HG03095 (cell line): ENCODE measurements at regions not wholly inside any gene's neighbourhood (a gene's known extent, or its start where the extent isn't known, plus 50 kb on each side); places are given as distances from the start of the nearest gene placed in this dataset.

Experiments used
- ATAC-seq: cut with Tn5 transposase; IDR thresholded peaks from one replicate; pipeline ENCODE4 v1.9.1; 2021; ENCODE audit warnings: moderate library complexity; ENCODE audit not compliant: unreplicated experiment

DNA sequence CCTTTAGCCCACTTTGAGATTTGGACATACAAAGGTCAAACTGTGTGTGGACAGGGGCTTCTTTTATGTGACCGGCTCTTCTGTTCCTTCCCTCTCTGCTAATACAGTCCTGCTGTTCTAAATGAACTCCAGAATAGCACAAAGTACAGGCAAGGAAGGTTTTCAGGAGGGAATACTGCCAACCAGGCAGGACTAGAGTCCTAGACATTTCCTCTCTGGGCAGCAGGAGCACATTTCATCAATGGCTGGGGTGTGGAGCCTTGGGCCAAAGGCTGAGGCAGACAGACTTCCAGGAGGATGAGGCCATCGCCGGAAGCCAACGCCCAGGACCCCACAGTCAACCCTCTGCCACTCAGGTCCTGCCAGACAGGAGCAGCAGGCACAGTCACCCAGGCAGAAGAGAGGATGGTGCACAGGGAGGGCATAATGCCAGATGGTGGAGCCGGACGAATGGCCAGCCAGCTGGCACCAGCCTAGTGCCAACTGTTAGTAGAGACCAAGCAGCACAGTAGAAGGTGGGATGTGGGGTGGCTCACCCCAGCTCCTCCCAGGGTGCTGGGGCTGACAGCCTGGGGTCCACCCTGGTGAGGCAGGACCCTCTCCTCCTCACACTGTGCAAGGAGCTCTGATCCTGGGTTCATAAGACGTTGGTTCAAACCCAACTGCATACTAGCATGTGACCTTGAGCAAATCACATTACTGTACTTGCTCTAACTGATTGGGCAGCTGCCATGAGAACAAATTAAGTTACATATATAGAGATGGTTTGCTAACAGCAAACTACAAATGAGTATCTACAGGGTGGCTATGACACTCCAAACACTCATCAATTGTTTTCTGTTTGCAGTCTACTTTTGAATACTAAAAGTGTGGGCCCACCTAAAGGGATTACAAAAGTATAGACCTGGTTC lies 410.7 kb downstream of the SIPA1L2 start:
- ATAC-seq: no peak

DNA sequence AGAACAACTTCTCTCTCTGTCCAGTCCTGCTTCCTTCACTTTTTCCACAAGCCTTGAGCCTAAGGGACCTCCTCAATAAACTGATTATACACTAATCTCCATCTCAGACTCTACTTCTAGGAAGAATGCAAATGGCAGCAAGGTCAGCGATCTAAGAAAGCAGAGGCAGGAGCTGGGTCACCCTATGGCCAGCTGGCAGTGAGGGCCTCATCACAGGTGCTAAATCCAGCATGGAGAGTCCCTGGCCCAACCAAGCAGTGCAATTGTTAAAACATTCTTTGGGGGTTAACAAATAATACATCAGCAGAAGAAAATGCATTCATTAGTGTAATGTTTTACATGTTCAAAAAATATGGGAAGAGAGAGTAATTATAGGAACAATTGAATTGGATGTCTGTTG lies 416.0 kb downstream of the SIPA1L2 start:
- ATAC-seq: no peak

DNA sequence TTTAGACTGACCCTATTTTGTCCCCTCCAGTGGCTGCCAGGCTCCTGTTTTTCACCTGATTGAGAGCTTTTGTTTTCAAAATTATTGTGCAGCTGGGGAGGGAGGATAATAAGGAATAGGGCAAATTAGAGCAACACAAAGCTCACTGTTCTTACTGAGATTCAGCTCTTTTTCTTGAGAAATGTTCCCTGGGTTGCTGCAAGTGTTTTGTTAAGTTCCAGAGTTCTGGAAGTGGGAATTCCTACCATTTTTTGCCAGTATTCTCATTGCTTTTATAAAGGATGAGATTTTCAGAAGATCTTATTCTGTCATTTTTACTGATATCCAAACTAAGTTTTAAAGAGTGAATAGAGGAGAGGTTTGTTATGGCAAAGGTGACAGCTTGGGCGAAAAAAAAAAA lies 417.7 kb downstream of the SIPA1L2 start:
- ATAC-seq: no peak

DNA sequence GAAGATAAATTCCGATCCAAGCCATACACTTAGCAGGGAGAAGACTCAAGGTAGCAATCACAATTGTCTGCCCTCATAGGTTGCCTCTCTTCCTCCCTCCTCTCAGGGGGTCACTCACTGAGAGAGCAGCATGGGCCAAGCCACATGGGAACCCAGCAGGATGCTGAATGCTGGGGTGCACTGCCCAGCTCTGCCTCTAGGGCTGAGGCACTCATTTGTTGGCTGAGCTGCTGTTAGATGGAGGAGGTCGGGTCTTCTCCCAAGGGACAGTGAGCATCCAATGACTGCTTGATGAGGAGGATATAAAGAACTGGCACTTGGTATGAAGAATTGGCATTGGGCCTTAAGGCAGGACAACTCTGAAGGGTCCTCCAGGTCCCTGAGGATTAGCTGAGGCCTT lies 418.8 kb downstream of the SIPA1L2 start:
- ATAC-seq: no peak

DNA sequence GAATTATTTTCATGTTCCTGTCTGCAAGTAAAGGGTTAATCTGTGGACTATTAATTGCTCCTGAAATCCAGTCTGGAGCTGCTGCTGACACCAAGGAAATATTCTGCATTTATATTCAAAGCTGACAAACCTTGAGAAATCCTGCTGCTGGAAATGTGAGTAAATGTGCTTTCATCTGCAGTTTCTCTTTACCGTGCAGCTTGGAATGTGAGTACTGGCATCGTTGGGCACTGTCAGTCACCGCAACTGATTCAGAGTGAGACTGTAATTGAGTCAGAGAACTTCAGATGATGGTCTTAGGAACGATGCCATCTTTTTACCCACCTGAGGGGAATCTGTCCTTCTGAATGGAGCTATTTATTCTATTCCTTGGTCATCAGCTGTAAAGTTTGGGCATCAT lies 420.6 kb downstream of the SIPA1L2 start:
- no peak for ATAC-seq

DNA sequence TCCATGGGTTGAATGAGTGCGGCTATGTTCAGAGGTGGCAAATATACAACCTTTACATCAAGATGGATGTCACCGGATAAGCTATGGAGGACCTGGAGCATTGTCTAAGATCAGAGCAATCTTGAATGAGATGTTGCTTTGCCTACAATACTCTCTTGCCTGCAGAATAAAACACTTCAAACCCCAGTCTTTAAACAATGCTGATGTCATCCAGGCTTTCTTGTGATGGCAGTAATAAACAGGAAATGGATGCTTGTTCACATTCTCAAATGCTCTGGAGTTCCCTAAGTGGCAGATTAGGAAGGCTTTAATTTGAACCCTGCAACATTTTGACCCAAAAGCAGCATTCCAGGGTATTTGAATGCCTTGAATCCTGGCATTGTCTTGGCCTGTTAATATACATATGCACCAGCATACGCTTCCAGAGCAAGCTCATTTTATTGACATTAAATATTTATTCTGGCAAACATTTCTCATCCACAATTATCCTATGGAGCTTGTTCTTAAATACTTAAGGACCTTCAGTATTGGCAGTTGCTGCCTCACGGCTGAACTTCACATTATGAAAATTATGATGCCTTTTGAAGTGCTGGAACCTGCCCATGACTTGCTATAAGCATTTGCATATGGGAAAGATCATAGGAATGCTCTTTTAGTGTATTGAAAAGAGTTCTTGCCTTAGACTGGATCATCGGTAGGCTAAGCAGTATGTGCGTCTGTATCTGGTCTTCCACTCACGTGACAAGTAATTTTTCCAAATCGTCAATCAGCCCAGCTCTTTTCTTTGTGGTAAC lies 422.7 kb downstream of the SIPA1L2 start:
- no peak for ATAC-seq

DNA sequence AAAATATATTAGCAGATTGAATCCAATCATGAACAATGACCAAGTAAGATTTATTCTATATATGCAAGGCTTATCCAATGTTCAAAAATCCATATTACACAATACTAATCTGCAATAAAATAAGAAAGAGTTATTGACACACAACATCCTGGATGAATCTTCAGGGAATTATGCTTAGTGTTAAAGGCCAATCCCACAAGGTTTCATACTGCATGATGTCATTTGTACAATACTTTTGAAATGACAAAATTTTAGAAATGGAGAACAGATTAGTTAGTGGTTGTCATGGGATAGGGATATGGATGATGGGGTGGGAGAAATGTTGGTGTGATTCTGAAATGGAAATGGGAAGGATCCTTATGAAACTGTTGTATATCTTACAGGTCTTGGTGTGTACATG lies 425.7 kb downstream of the SIPA1L2 start:
- no peak for ATAC-seq

DNA sequence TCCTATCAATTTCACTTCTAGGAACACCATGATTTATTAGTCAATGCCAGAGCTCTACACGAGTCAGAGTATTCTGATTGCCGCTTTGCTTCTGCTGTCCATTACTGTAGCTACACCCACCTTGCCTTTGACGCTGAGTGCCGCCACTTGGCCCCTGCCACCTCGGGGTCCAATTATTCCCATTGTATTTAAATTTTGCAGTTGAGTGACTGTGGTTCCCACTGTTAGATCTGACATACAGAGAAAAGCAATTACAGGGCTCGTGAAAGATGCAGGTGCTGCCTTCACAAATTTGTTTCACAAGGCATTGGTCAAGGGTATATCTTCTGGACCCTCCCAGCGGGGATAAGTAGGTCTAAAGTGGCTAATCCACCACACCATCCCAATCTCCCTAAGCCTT lies 428.9 kb downstream of the SIPA1L2 start:
- no peak for ATAC-seq

DNA sequence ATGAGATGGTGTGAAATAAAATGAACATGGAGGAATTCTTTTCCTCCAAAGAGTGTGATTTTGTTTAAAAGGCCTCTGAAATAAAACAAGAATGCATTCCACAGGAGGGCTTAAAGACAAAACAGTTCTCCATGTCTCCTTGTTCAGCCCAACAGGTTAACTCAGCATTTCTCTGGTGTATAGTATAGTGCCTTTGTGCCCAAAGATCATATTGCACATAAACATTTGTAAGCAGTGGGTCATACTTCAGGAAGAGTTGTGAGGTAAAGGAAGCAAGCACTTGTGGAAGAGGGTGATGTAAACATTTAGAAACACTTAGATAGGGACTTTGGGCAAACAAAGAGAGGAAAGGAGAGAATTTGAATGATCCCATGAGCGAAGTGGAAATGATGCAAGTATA lies 433.9 kb downstream of the SIPA1L2 start:
- no peak for ATAC-seq

DNA sequence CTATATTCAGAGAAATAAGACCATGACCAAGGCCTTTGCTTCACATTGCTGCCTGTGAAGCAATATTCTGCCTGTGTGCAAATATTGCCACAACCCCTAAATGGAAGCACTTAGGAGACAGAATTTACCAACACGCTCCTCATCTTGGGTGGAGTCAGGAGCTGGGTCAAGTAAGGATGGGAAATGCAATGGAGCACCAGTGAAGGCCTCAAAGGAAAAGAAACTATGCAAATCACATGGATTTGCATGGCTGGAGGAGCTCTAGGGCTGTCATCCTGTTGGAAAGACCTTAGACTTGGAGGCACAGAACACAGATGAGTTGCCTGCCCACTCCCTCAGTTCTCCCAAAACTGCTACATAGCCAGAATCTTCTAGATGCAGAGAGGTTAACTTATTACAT lies 435.5 kb downstream of the SIPA1L2 start:
- ATAC-seq: no peak

DNA sequence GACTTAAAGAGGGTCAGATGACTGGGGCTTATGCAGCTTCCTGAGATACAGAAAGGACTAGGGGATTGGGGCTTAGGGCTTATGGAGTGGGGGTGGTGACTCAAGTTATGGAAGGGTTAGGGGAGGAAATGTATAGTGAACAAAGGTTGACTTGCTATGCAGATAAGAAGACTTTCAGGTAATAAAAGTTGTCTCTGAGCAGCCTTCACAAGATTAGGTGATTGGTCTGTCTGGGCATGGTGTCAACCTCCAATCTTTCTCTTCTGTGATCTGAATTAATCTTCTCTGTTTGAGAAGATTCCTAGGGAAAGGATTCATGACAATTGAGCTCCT lies 436.5 kb downstream of the SIPA1L2 start:
- no peak for ATAC-seq

DNA sequence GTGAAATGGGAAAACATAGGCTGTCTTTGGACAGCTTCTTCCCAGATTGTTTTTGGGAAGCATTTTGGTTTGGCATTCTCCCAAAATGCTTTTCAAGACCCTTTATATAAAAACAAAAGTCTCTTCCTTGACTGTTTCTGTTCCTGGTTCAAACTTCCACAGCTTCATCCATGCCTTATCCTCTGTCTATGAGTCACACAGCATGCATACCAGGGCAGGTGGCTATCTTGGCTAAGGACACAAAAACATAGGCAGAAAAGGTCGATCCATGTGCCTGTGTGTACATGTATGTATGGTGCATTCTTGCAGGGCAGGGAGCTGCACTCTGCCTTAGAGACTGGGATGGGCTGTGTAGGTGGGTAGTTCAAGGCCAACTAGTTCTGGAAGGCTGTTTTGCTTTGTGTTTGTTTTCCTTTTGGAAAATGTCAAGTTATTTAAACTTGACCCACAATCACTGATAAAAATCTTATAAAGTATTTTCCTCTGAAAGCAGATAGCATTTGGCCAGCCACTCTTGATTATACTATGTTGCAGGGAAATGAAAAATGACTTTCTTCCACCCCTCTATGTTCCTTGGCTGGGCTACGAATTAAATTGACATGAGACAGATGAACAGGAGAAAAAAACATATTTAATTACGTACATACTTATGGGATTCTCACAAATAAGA lies 437.0 kb downstream of the SIPA1L2 start:
- ATAC-seq: no peak

DNA sequence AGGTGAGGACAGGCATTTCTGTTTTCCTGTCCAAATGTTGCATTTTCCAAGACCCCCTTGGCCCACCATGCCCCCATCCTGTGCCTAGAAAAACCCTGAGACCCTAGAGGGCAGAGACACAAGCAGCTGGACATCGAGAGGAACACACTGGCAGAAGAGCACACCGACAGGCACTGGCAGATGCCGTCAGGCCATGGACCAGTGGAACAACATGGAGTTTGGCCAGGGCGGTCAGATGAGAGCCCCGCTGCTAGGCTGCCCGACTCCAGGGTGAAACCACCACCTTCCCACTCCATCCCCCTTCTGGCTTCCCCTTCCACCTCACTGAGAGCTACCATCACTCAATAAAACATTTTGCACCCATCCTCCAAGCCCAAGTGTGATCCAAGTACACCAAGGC lies 438.4 kb downstream of the SIPA1L2 start:
- ATAC-seq: no peak

DNA sequence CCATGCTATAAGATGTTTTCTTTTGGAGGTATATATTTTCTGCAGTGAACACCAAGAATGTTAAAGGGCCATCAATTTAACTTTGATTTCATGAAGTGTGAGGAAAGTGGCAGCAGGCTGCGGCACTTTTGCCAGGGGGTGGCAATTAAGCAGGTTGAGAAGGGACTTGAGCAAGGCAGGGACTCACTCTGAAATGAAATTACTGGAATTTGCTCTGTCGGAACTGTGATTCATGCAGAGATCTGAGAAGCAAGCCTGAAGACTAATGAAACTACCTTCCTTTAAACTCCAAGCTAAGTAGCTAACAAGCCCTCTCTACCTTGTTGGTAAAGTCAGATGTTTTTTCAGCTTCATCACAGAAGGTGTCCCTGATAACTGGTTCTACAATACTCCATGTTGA lies 441.6 kb downstream of the SIPA1L2 start:
- no peak for ATAC-seq

DNA sequence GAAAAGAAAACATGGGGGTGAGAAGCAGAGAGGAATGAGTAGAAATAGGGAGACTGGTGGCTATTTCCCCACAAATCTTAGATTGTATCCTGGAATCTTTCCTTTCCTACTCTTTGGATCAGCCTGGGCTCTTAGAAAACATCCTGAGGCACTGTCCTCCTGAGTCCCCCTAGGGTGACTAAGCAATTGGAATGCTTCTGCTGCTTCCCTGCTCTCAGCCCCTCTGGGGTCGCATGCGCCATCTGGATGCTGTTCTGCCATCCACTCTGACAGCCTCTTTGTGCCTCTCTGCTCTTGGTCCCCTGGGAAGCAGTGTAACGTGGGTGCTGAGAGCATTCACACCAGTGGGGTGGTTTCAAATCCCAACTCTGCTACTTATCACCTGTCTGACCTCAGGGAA lies 443.0 kb downstream of the SIPA1L2 start:
- no peak for ATAC-seq

DNA sequence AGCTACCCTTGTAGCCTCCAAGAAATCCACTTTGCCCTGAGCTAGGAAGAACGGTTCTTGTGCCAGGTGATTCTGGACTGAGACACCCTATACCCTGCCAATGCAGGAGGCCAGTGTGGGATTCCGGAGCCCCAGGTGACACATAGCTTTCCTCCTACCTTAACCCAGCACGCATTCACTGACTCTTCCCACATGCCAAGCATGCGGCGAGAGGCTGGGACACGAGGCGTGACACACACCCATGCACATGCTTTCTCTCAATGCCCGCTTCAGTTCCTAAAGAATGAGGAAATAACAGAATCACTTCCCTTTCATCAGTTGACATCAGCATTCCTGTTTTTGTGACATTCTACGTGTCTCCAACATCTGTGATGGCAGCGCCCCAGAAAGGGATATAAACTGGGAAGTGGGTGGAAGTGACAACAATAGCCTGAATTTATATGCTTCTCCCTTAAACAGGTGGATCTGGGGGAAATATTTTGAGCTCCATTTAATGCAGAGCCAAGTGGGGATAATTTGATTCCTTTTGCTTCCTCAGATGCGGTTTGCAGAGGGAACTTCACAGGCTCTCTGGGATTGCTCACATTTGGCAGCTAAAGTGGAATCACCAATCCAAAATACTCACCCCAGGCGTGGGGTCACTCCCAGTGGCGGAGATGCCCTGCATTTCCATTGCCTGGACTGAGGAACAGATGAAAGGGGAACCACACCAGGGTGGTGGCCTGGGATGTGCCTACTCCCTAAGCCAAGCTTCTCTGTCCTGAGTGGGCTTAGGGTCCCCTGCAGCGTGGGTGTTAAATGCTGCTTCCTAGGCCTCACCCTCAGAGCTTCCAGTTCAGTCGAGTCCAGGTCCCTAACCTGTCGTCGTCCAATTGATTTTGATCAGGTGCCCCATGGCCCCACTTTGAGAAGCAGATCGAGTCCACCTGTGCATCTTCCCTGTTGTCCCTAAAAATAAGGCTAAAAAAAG lies 445.1 kb downstream of the SIPA1L2 start:
- ATAC-seq: no peak

DNA sequence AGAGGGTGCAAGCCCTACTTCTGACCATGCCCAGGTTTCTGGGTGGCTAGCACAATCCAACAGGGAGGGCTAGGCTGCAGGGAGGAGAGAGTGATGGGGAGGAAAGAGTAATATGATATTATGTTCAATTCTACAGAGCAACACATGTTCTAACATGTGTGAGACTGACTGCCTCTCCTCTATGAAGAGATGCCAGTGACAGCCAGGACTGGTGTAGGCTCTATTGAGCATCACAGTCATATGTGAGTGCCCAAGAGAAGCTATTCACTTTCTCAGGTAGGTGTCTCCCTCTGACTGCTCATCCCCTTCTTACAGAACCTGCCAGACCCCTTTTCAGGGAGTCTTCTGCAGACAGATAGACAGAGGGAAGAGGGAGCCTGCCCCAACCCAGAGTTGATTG lies 446.1 kb downstream of the SIPA1L2 start:
- ATAC-seq: no peak

DNA sequence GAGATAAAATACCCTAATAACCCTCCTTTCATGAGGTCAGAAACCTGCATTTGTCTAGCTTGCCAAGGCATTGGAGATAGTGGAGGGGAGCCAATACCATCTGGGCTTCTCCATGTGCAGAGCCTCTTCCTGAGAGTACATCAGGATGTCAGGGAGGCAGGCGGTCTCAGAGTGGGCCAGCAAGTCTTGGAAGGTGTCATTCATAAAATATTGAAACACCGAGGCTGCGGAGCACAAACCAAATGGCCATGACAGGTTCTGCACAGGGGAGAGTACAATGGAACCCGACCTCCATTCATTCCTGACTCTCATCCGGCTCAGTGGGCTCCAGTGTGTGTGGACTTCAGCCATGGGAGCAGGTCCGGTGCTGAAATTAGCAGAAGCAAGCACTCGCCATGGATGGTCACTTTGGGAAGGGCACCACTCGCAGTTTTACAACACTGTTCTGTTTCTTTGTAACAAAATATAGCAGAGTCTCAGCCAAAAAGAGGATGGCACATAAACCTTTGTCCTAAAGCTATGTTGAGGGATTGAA lies 446.6 kb downstream of the SIPA1L2 start:
- ATAC-seq: no peak

DNA sequence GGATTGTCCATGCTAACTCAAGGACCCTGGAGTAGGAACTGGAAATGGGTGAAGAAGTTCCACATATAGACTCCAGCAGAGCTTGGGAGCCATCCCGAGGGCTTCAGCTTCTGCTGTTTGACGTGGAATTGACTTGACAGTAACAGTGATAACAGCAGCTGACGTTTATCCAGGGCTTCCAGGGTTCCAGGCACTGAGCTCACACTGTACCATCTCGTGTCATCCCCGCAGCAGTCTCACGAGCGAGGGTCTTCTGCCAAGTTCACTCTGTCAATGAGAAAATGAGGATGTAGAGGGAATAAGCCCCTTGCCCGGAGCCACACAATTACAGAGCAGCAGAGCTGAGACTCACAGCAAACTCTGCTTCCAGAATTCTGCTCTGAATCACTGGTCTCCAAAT lies 447.7 kb downstream of the SIPA1L2 start:
- no peak for ATAC-seq

DNA sequence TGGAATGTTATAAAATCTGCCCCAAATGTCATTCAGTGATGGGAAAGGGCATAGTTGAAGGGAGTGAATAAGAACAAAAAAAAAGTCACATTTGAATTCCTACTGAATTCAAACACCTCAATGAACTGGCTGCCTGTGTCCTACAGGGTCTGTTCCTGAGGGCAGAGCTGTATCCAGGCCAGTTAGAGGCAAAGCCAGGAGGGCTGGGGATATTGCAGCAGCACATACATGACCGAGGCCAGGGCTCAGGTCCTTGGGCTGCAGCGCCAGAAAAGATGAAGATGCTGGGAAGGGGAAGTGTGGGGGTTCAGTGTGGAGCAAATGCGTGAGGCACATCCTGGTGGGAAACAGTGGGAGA lies 449.2 kb downstream of the SIPA1L2 start:
- ATAC-seq: no peak
